H1 (cell line): ENCODE measurements at regions not wholly inside any gene's neighbourhood (a gene's known extent, or its start where the extent isn't known, plus 50 kb on each side); places are given as distances from the start of the nearest gene placed in this dataset.

Source experiments
- CTCF ChIA-PET: fragments of 300-600 bp; sonication (Branson Sonifier 250); formaldehyde crosslinking; loops from one replicate; lab custom pipeline; 2021; ENCODE audit not compliant: partially characterized antibody; lab: Charles Lee
- POLR2A ChIA-PET: fragments of 300-600 bp; sonication (Branson Sonifier 250); formaldehyde crosslinking; loops from one replicate; lab custom pipeline; 2021; ENCODE audit warnings: inconsistent platforms; ENCODE audit not compliant: partially characterized antibody; lab: Charles Lee
- DNase-seq, 2 experiments: peaks; one replicate each; pipeline versions ENCODE4 v3.0.0 to v3.0.0-alpha.2; 2010 to 2022; ENCODE audit warnings: low spot score in 2 of 2, low read depth in 1 of 2, mixed read lengths in 1 of 2
- FAIRE-seq: peaks from 2 replicates; lab custom pipeline; 2011; peaks lifted over from hg19 to GRCh38; lab: Jason Lieb, UNC
- H2AFZ ChIP-seq: 2 replicates; pipeline ENCODE4 v1.8.1; 2012; ENCODE audit warnings: low read length, inconsistent platforms
- H2AK5ac ChIP-seq: 2 replicates; pipeline ENCODE4 v1.6.1; 2013; ENCODE audit warnings: low read depth, low read length
- H2BK120ac ChIP-seq: replicated peaks from 2 replicates; pipeline ENCODE3; 2013; ENCODE audit warnings: low read depth, low read length, inconsistent platforms
- H2BK12ac ChIP-seq: 2 replicates; pipeline ENCODE4 v1.6.1; 2013; ENCODE audit warnings: low read depth, low read length
- H2BK15ac ChIP-seq: 2 replicates; pipeline ENCODE4 v1.6.1; 2013; ENCODE audit warnings: low read length
- H2BK20ac ChIP-seq: 2 replicates; pipeline ENCODE4 v1.6.1; 2013; ENCODE audit warnings: low read length
- H2BK5ac ChIP-seq: 2 replicates; pipeline ENCODE4 v1.6.1; 2013; ENCODE audit warnings: low read depth, low read length
- H3K14ac ChIP-seq: 2 replicates; pipeline ENCODE4 v1.6.1; 2013; ENCODE audit warnings: inconsistent platforms; ENCODE audit not compliant: insufficient read length
- H3K18ac ChIP-seq: 2 replicates; pipeline ENCODE4 v1.6.1; 2013; ENCODE audit warnings: low read length; ENCODE audit errors: extremely low read depth
- H3K23ac ChIP-seq: 2 replicates; pipeline ENCODE4 v1.6.1; 2013; ENCODE audit warnings: inconsistent platforms; ENCODE audit not compliant: insufficient read length
- H3K23me2 ChIP-seq: 2 replicates; pipeline ENCODE4 v1.6.1; 2013; ENCODE audit warnings: low read depth, low read length
- H3K27ac ChIP-seq: 2 replicates; pipeline ENCODE4 v1.6.1; 2011; ENCODE audit warnings: low read depth, low read length, inconsistent platforms
- H3K27me3 ChIP-seq, 4 experiments: replicated peaks in 1 of 4; 1 replicate in 1 of 4; 2 replicates in 3 of 4; pipeline versions ENCODE4 v1.6.1 to v1.8.1; 2011 to 2013; ENCODE audit warnings: low read length in 3 of 4, mild to moderate bottlenecking in 3 of 4, inconsistent platforms in 2 of 4, mixed read lengths in 2 of 4, moderate library complexity in 1 of 4; ENCODE audit not compliant: control insufficient read depth in 3 of 4, insufficient read depth in 3 of 4; ENCODE audit errors: extremely low read depth in 1 of 4
- H3K36me3 ChIP-seq, 4 experiments: 2 replicates each; pipeline versions ENCODE4 v1.6.1 to v1.8.1; 2011 to 2013; ENCODE audit warnings: mild to moderate bottlenecking in 4 of 4, low read length in 3 of 4, moderate library complexity in 2 of 4, control low read depth in 1 of 4, inconsistent platforms in 1 of 4; ENCODE audit not compliant: insufficient read depth in 4 of 4, control insufficient read depth in 2 of 4
- H3K4ac ChIP-seq: replicated peaks from 2 replicates; pipeline ENCODE3; 2013; ENCODE audit warnings: low read length, low read depth, mixed read lengths, inconsistent platforms; ENCODE audit not compliant: insufficient read length
- H3K4me1 ChIP-seq, 4 experiments: replicated peaks in 1 of 4; 1 replicate in 1 of 4; 2 replicates in 3 of 4; pipeline versions ENCODE4 v1.6.1 to v1.8.1; 2011 to 2013; ENCODE audit warnings: low read length in 3 of 4, inconsistent platforms in 2 of 4, mixed read lengths in 1 of 4; ENCODE audit not compliant: insufficient read depth in 4 of 4, control insufficient read depth in 3 of 4
- H3K4me2 ChIP-seq, 2 experiments: 2 replicates each; pipeline versions ENCODE4 v1.6.1 to v1.8.1; 2011 to 2013; ENCODE audit warnings: low read depth in 2 of 2, low read length in 2 of 2, control low read depth in 1 of 2, inconsistent platforms in 1 of 2, mild to moderate bottlenecking in 1 of 2; ENCODE audit not compliant: insufficient read depth in 1 of 2
- H3K4me3 ChIP-seq, 4 experiments: fragments of 200-600, 300-600 bp in 1 of 4; sonication (generic), shearing (Covaris generic), sonication (Bioruptor Twin) in 1 of 4; 2 replicates each; pipeline versions ENCODE4 v1.5.1 to v1.8.1; 2011 to 2016; ENCODE audit warnings: low read length in 4 of 4, low read depth in 3 of 4, control low read depth in 2 of 4, inconsistent platforms in 2 of 4, mild to moderate bottlenecking in 2 of 4, mixed read lengths in 1 of 4, moderate library complexity in 1 of 4; ENCODE audit not compliant: insufficient read depth in 2 of 4; ENCODE audit errors: extremely low read depth in 1 of 4
- H3K56ac ChIP-seq: replicated peaks from 2 replicates; pipeline ENCODE3; 2013; ENCODE audit warnings: low read depth, mild to moderate bottlenecking, mixed read lengths, low read length, inconsistent platforms; ENCODE audit not compliant: insufficient read length
- H3K79me1 ChIP-seq: 2 replicates; pipeline ENCODE4 v1.6.1; 2013; ENCODE audit warnings: low read depth, low read length, control low read depth
- H3K79me2 ChIP-seq, 2 experiments: 2 replicates each; pipeline versions ENCODE4 v1.6.1 to v1.8.1; 2012 to 2013; ENCODE audit warnings: low read length in 2 of 2, mild to moderate bottlenecking in 2 of 2, inconsistent platforms in 1 of 2; ENCODE audit not compliant: insufficient read depth in 2 of 2, control insufficient read depth in 1 of 2
- H3K9ac ChIP-seq, 4 experiments: replicated peaks in 1 of 4; 1 replicate in 1 of 4; 2 replicates in 3 of 4; pipeline versions ENCODE4 v1.6.1 to v1.8.1; 2011 to 2013; ENCODE audit warnings: low read depth in 3 of 4, low read length in 3 of 4, control low read depth in 2 of 4, mild to moderate bottlenecking in 2 of 4, moderate library complexity in 2 of 4, inconsistent platforms in 1 of 4; ENCODE audit errors: extremely low read depth in 1 of 4
- H3K9me3 ChIP-seq, 2 experiments: 2 replicates each; pipeline versions ENCODE4 v1.6.1 to v1.8.1; 2012 to 2013; ENCODE audit warnings: mild to moderate bottlenecking in 2 of 2, moderate library complexity in 2 of 2, control low read depth in 1 of 2, inconsistent platforms in 1 of 2, low read depth in 1 of 2, low read length in 1 of 2, mixed read lengths in 1 of 2; ENCODE audit not compliant: insufficient read depth in 2 of 2
- H4K20me1 ChIP-seq, 2 experiments: replicated peaks in 1 of 2; 2 replicates each; pipeline versions ENCODE3 to v1.8.1; 2011 to 2013; ENCODE audit warnings: inconsistent platforms in 2 of 2, low read length in 2 of 2, mild to moderate bottlenecking in 1 of 2; ENCODE audit not compliant: insufficient read depth in 2 of 2, control insufficient read depth in 1 of 2
- H4K5ac ChIP-seq: 2 replicates; pipeline ENCODE4 v1.6.1; 2013; ENCODE audit warnings: low read length, low read depth, mixed read lengths, inconsistent platforms; ENCODE audit not compliant: insufficient read length
- H4K8ac ChIP-seq: 2 replicates; pipeline ENCODE4 v1.8.0; 2013; ENCODE audit warnings: mild to moderate bottlenecking, moderate library complexity, low read length, inconsistent platforms; ENCODE audit not compliant: insufficient read depth; ENCODE audit errors: extremely low read depth
- H4K91ac ChIP-seq: replicated peaks from 2 replicates; pipeline ENCODE3; 2013; ENCODE audit warnings: low read length, mixed read lengths, inconsistent platforms; ENCODE audit not compliant: insufficient read length
- CTCF ChIP-seq, 3 experiments: IDR thresholded peaks; 1 replicate in 2 of 3; 2 replicates in 1 of 3; pipeline versions ENCODE4 v1.5.1 to v1.6.1; 2011; ENCODE audit warnings: low read length in 3 of 3, mild to moderate bottlenecking in 3 of 3, inconsistent platforms in 2 of 3, low read depth in 1 of 3, moderate library complexity in 1 of 3; ENCODE audit not compliant: insufficient read depth in 1 of 3; ENCODE audit errors: control extremely low read depth in 1 of 3
- PHF8 ChIP-seq: fragments of 200-600 bp; sonication (generic); conservative IDR thresholded peaks from 2 replicates; pipeline ENCODE4 v1.7.1; 2012; ENCODE audit warnings: low read depth, mild to moderate bottlenecking, inconsistent platforms, low read length, moderate library complexity
- RAD21 ChIP-seq, 2 experiments: IDR thresholded peaks in 1 of 2; conservative IDR thresholded peaks in 1 of 2; 2 replicates each; pipeline ENCODE4 v1.6.1; 2011; ENCODE audit warnings: low read depth in 2 of 2, low read length in 2 of 2, improper control_type of control experiment in 1 of 2, inconsistent platforms in 1 of 2, mild to moderate bottlenecking in 1 of 2, moderate library complexity in 1 of 2

GRCh38 chrX:125436855-125437254 lies 117.2 kb downstream of the TEX13C start:
- Histone ChIP-seq H3K18ac (no peak overlapping the region), H4K20me1 (no peaks in the 10 kb centered on the region), H2BK120ac (no peak overlapping the region), H3K27me3 (no peaks in the 10 kb centered on the region), H3K36me3 (no peaks in the 10 kb centered on the region), H3K9me3 (0 out of 4 replicates have a peak, but pooled peaks cover 0 to 3% of the 10 kb centered on the region in 2 experiments), H4K91ac (no peak overlapping the region), H3K14ac (no peak overlapping the region), H2BK15ac (no peak overlapping the region), H3K79me1 (no peaks in the 10 kb centered on the region), H4K8ac (no peak overlapping the region), H3K23ac (no peak overlapping the region), H3K27ac (no peak overlapping the region), H2AFZ (no peak overlapping the region), H2BK5ac (no peak overlapping the region), H2BK20ac (no peak overlapping the region), H3K4me1 (no peaks in the 10 kb centered on the region), H3K23me2 (no peaks in the 10 kb centered on the region), H3K4ac (no peak overlapping the region), H3K9ac (no peak overlapping the region), H3K56ac (no peak overlapping the region), H4K5ac (no peak overlapping the region), H3K79me2 (no peaks in the 10 kb centered on the region), H3K4me2 (no peak overlapping the region), H2AK5ac (no peak overlapping the region), H2BK12ac (no peak overlapping the region), H3K4me3 (no peak overlapping the region)
- DNase-seq (no peak), FAIRE-seq (peak; percentile 95)
- ChIA-PET POLR2A (no interaction called here), CTCF (no interaction called here)
- peak in 1 of 3 experiments; percentile 40; a peak in 2 of 4 replicates for TF ChIP-seq CTCF (IDR thresholded peaks at IDR 0.05; ENCODE audit: control extremely low read depth in 1 of 3, insufficient read depth in 1 of 3, low read depth in 1 of 3, low read length in 3 of 3)
- no peak for TF ChIP-seq PHF8
- peak; percentile 49 to 56 for TF ChIP-seq RAD21 (IDR thresholded peaks at IDR 0.05 in 1 of 2, conservative IDR thresholded peaks at IDR 0.05 in 1 of 2; ENCODE audit: low read depth in 2 of 2, low read length in 2 of 2)
